Calu3 (cell line): ENCODE measurements at regions not wholly inside any gene's neighbourhood (a gene's known extent, or its start where the extent isn't known, plus 50 kb on each side); places are given as distances from the start of the nearest gene placed in this dataset.

Experiments used
- BruUV-seq: library from RNA; stranded (reverse); fragments of 400-500 nt; replicated peaks from 2 replicates; lab custom pipeline; 2021; lab: Mats Ljungman, UMichigan
- CTCF ChIA-PET: fragments of 300-600 bp; sonication (Branson Sonifier 250); formaldehyde crosslinking; loops from one replicate; lab custom pipeline; 2022; ENCODE audit warnings: antibody characterized with exemption; lab: Charles Lee
- DNase-seq: peaks from one replicate; pipeline ENCODE4 v3.0.0; 2022
- H3K27ac Mint-ChIP-seq: one replicate; pipeline ENCODE4 v1.8.0; 2022; ENCODE audit warnings: mixed read lengths; ENCODE audit not compliant: unreplicated experiment
- H3K27me3 Mint-ChIP-seq: one replicate; pipeline ENCODE4 v1.8.0; 2022; ENCODE audit warnings: mixed read lengths; ENCODE audit not compliant: unreplicated experiment
- H3K36me3 Mint-ChIP-seq: one replicate; pipeline ENCODE4 v1.8.0; 2022; ENCODE audit warnings: mild to moderate bottlenecking, moderate library complexity, mixed read lengths; ENCODE audit not compliant: insufficient read depth, unreplicated experiment
- H3K4me1 Mint-ChIP-seq: one replicate; pipeline ENCODE4 v1.8.0; 2022; ENCODE audit warnings: mild to moderate bottlenecking, low read depth, mixed read lengths; ENCODE audit not compliant: unreplicated experiment
- H3K4me3 Mint-ChIP-seq: one replicate; pipeline ENCODE4 v1.8.0; 2022; ENCODE audit warnings: mild to moderate bottlenecking, low read depth, moderate library complexity, mixed read lengths; ENCODE audit not compliant: unreplicated experiment
- H3K9me3 Mint-ChIP-seq: one replicate; pipeline ENCODE4 v1.8.0; 2022; ENCODE audit warnings: low read depth, mixed read lengths; ENCODE audit not compliant: unreplicated experiment
- CTCF ChIP-seq: fragments of 200-600 bp; IDR thresholded peaks from one replicate; pipeline ENCODE4 v1.8.0; 2022; ENCODE audit warnings: antibody characterized with exemption; ENCODE audit not compliant: unreplicated experiment
- intact Hi-C: fragments of 100-400 bp; cut with micrococcal nuclease; formaldehyde crosslinking; loops from one replicate; pipeline ENCODE4 v1.10.0; 2022; ENCODE audit not compliant: unreplicated experiment

GRCh38 chr7:41142904-41143473, 559.9 kb downstream of the INHBA start:
- no peak for DNase-seq
- intact Hi-C loops: no loop called here
- BruUV-seq: no TSS peak

GRCh38 chr7:41139789-41140188, 563.1 kb downstream of the INHBA start:
- DNase-seq: no peak
- Mint-ChIP-seq H3K9me3 (no peaks in the 10 kb centered on the region), H3K36me3 (no peaks in the 10 kb centered on the region), H3K27ac (no peak overlapping the region), H3K27me3 (no peaks in the 10 kb centered on the region), H3K4me1 (peaks cover 3% of the 10 kb centered on the region), H3K4me3 (no peak overlapping the region)
- BruUV-seq: no TSS peak
- intact Hi-C loops: no loop called here
- no peak for TF ChIP-seq CTCF
- CTCF ChIA-PET: no interaction called here

More at GRCh38 chr7:41142904-41143473, 559.9 kb downstream of the INHBA start:
- H3K4me1 Mint-ChIP-seq: peaks cover 22% of the 10 kb centered on the region
- TF ChIP-seq CTCF: no peak
- no peak overlapping the region for H3K4me3 Mint-ChIP-seq
- no peak overlapping the region for H3K27ac Mint-ChIP-seq
- CTCF ChIA-PET: no interaction called here
- H3K27me3 Mint-ChIP-seq: no peaks in the 10 kb centered on the region
- H3K36me3 Mint-ChIP-seq: no peaks in the 10 kb centered on the region
- H3K9me3 Mint-ChIP-seq: peaks cover 4% of the 10 kb centered on the region

- Mint-ChIP-seq H3K36me3 (no peaks in the 10 kb centered on the region), H3K27ac (no peak overlapping the region), H3K27me3 (no peaks in the 10 kb centered on the region), H3K9me3 (no peaks in the 10 kb centered on the region), H3K4me1 (peaks cover 9% of the 10 kb centered on the region), H3K4me3 (no peak overlapping the region)
- BruUV-seq: no TSS peak
- DNase-seq: no peak
- intact Hi-C loops: no loop called here
- CTCF ChIA-PET: no interaction called here
- TF ChIP-seq CTCF: no peak
Measured at GRCh38 chr7:41136551-41136950, 566.3 kb downstream of the INHBA start.

- H3K9me3 Mint-ChIP-seq: no peaks in the 10 kb centered on the region
- no peak for DNase-seq
- H3K27ac Mint-ChIP-seq: no peak overlapping the region
- CTCF ChIA-PET: interaction anchor here (1.1 kb wide), 1 partner anchor 17 kb away, joined by 3 read pairs; no protein-coding TSS in a partner anchor
- H3K27me3 Mint-ChIP-seq: no peaks in the 10 kb centered on the region
- H3K36me3 Mint-ChIP-seq: no peaks in the 10 kb centered on the region
- H3K4me3 Mint-ChIP-seq: no peak overlapping the region
- no peak for TF ChIP-seq CTCF
- H3K4me1 Mint-ChIP-seq: peaks cover 9% of the 10 kb centered on the region
- intact Hi-C loops: no loop called here
- BruUV-seq: no TSS peak
Measured at GRCh38 chr7:41135511-41135910, 567.4 kb downstream of the INHBA start.
